ENCODE measurements at regions not wholly inside any gene's neighbourhood (a gene's known extent, or its start where the extent isn't known, plus 50 kb on each side); places are given as distances from the start of the nearest gene placed in this dataset.

- no peaks in the 10 kb centered on the region for H3K27me3 ChIP-seq (ENCODE audit: insufficient read depth, low read length, poor library complexity, severe bottlenecking)
- H3K9me2 ChIP-seq (replicated peaks; ENCODE audit: low read depth, low read length), result no peaks in the 10 kb centered on the region
- no peaks in the 10 kb centered on the region for H3K9me3 ChIP-seq (ENCODE audit: insufficient read depth, low read depth, low read length)
- no peak overlapping the region for H3K4me3 ChIP-seq (ENCODE audit: low read length, poor library complexity, severe bottlenecking)
- no peak overlapping the region for H3K9ac ChIP-seq (ENCODE audit: low read depth, low read length, poor library complexity, severe bottlenecking)
- no peaks in the 10 kb centered on the region for H3K79me2 ChIP-seq (ENCODE audit: insufficient read depth, low read length)
- no peaks in the 10 kb centered on the region for H3F3A ChIP-seq (ENCODE audit: low read depth)
- H3K4me2 ChIP-seq (ENCODE audit: low read depth, low read length, poor library complexity, severe bottlenecking), result no peak overlapping the region
- no peaks in the 10 kb centered on the region for H3K4me1 ChIP-seq (ENCODE audit: insufficient read depth, low read length, poor library complexity, severe bottlenecking)
- H3K36me3 ChIP-seq (ENCODE audit: insufficient read depth, low read length), result no peaks in the 10 kb centered on the region
- H2AFZ ChIP-seq (ENCODE audit: low read length), result no peak overlapping the region
- H4K20me1 ChIP-seq (ENCODE audit: insufficient read depth, low read length, poor library complexity, severe bottlenecking), result no peaks in the 10 kb centered on the region
- no peak for TF ChIP-seq CTCF (conservative IDR thresholded peaks at IDR 0.05; ENCODE audit: low read length)
Observed at GRCh38 chr2:118689456-118689855, 158.0 kb downstream of the EN1 start.

- no peaks in the 10 kb centered on the region for H3K4me1 ChIP-seq (ENCODE audit: insufficient read depth, low read length, poor library complexity, severe bottlenecking)
- no peak overlapping the region for H2AFZ ChIP-seq (ENCODE audit: low read length)
- H3K9me2 ChIP-seq (replicated peaks; ENCODE audit: low read depth, low read length), result no peaks in the 10 kb centered on the region
- no peak overlapping the region for H3K4me3 ChIP-seq (ENCODE audit: low read length, poor library complexity, severe bottlenecking)
- H3K27me3 ChIP-seq (ENCODE audit: insufficient read depth, low read length, poor library complexity, severe bottlenecking), result no peaks in the 10 kb centered on the region
- H4K20me1 ChIP-seq (ENCODE audit: insufficient read depth, low read length, poor library complexity, severe bottlenecking), result no peaks in the 10 kb centered on the region
- H3K9me3 ChIP-seq (ENCODE audit: insufficient read depth, low read depth, low read length), result no peaks in the 10 kb centered on the region
- no peaks in the 10 kb centered on the region for H3F3A ChIP-seq (ENCODE audit: low read depth)
- no peaks in the 10 kb centered on the region for H3K36me3 ChIP-seq (ENCODE audit: insufficient read depth, low read length)
- H3K79me2 ChIP-seq (ENCODE audit: insufficient read depth, low read length), result no peaks in the 10 kb centered on the region
- no peak overlapping the region for H3K9ac ChIP-seq (ENCODE audit: low read depth, low read length, poor library complexity, severe bottlenecking)
- no peak overlapping the region for H3K4me2 ChIP-seq (ENCODE audit: low read depth, low read length, poor library complexity, severe bottlenecking)
- no peak for TF ChIP-seq EZH2phosphoT487 (IDR thresholded peaks at IDR 0.05; ENCODE audit: borderline replicate concordance)
- no peak for TF ChIP-seq CTCF (conservative IDR thresholded peaks at IDR 0.05; ENCODE audit: low read length)
Observed at GRCh38 chr2:118689033-118689432, 158.4 kb downstream of the EN1 start.

- no peaks in the 10 kb centered on the region for H3K4me1 ChIP-seq (ENCODE audit: insufficient read depth, low read length, poor library complexity, severe bottlenecking)
- H3K4me2 ChIP-seq (ENCODE audit: low read depth, low read length, poor library complexity, severe bottlenecking), result no peak overlapping the region
- H2AFZ ChIP-seq (ENCODE audit: low read length), result no peak overlapping the region
- H3K27me3 ChIP-seq (ENCODE audit: insufficient read depth, low read length, poor library complexity, severe bottlenecking), result no peaks in the 10 kb centered on the region
- no peaks in the 10 kb centered on the region for H3K79me2 ChIP-seq (ENCODE audit: insufficient read depth, low read length)
- H3K9me2 ChIP-seq (replicated peaks; ENCODE audit: low read depth, low read length), result no peaks in the 10 kb centered on the region
- TF ChIP-seq CTCF (conservative IDR thresholded peaks at IDR 0.05; ENCODE audit: low read length), result no peak
- TF ChIP-seq EZH2phosphoT487 (IDR thresholded peaks at IDR 0.05; ENCODE audit: borderline replicate concordance), result no peak
- H3F3A ChIP-seq (ENCODE audit: low read depth), result no peaks in the 10 kb centered on the region
- H3K4me3 ChIP-seq (ENCODE audit: low read length, poor library complexity, severe bottlenecking), result no peak overlapping the region
- H3K9me3 ChIP-seq (ENCODE audit: insufficient read depth, low read depth, low read length), result no peaks in the 10 kb centered on the region
- H3K9ac ChIP-seq (ENCODE audit: low read depth, low read length, poor library complexity, severe bottlenecking), result no peak overlapping the region
- H4K20me1 ChIP-seq (ENCODE audit: insufficient read depth, low read length, poor library complexity, severe bottlenecking), result no peaks in the 10 kb centered on the region
- H3K36me3 ChIP-seq (ENCODE audit: insufficient read depth, low read length), result no peaks in the 10 kb centered on the region
Observed at GRCh38 chr2:118687698-118688097, 159.8 kb downstream of the EN1 start.
